ENCODE measurements at regions not wholly inside any gene's neighbourhood (a gene's known extent, or its start where the extent isn't known, plus 50 kb on each side); places are given as distances from the start of the nearest gene placed in this dataset.

- no peaks in the 10 kb centered on the region for H3K9me3 Mint-ChIP-seq
- ChIA-PET POLR2A (no interaction called here), CTCF (no interaction called here)
- H3K27ac Mint-ChIP-seq, result no peak overlapping the region
- H3K27ac ChIP-seq (ENCODE audit: low read depth, low read length), result no peak overlapping the region
- H3K27me3 Mint-ChIP-seq, result peaks cover 26 to 41% of the 10 kb centered on the region in 2 donors
- no peaks in the 10 kb centered on the region for H3K36me3 ChIP-seq (ENCODE audit: insufficient read depth, low read length)
- no peaks in the 10 kb centered on the region for H3K27me3 ChIP-seq (ENCODE audit: insufficient read depth, low read length, poor library complexity, severe bottlenecking)
- no peak overlapping the region for H3K4me3 ChIP-seq (ENCODE audit: low read length)
- H3K36me3 Mint-ChIP-seq, result no peaks in the 10 kb centered on the region
- H3K4me1 ChIP-seq (ENCODE audit: insufficient read depth, low read length), result no peaks in the 10 kb centered on the region
- H3K4me1 Mint-ChIP-seq, result peaks cover 0 to 4% (median 2%) of the 10 kb centered on the region in 3 donors
- H3K9me3 ChIP-seq (ENCODE audit: low read length), result no peaks in the 10 kb centered on the region
- no peak for DNase-seq
- no peak overlapping the region for H3K4me3 Mint-ChIP-seq
These were observed 257.0 kb downstream of the OTUD1 start for GRCh38 chr10:23695825-23696420.

DNA sequence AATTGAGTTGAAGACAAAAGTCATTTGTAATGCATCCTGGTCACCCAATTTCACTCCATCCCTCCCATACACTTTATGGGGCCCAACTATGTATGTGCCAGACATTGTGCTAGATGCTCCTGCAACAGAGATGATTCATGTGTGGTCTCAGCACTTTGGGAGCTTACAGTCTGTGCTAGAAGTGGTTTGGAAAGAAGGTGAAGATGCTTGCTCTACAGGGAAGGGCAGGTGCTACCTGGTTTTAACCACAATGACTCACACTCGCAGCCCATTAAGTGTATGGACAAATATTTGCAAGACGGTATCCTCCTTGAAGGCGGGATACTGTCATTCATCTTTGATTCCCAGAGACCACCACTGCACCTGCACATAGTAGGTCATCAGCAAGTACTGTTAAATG is 257.6 kb downstream of the OTUD1 start:
- H3K27me3 ChIP-seq (ENCODE audit: insufficient read depth, low read length, poor library complexity, severe bottlenecking), result no peaks in the 10 kb centered on the region
- CTCF ChIA-PET, result no interaction called here
- no peak for DNase-seq

DNA sequence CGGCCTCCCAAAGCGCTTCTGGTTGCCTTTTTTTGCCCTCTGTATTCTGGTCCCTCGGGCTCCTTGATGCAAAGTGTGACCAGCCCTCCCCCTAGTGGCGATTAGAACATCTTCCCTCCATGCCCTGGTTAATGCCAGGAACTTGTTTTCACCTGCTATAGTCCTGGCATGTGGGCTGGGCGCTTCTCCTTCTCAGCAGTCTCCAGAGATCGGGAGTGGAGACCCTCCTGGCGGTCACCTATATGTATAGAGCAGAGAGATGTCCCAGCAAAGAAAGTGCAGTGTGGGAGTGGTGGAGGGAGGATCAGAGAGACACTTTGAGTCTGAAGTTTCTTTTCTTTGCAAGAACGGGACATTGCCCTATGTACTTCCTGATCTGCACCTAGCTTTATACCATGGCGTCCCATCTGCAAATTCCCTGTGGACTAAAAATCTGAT is 264.1 kb downstream of the OTUD1 start:
- POLR2A ChIA-PET, result no interaction called here
- CTCF ChIA-PET, result no interaction called here
- no peaks in the 10 kb centered on the region for H3K36me3 ChIP-seq (ENCODE audit: insufficient read depth, low read length)
- no peaks in the 10 kb centered on the region for H3K9me3 ChIP-seq (ENCODE audit: low read length)
- no peaks in the 10 kb centered on the region for H3K27me3 ChIP-seq (ENCODE audit: insufficient read depth, low read length, poor library complexity, severe bottlenecking)
- Mint-ChIP-seq H3K9me3 (peaks cover 0 to 2% (median 1%) of the 10 kb centered on the region in 5 donors), H3K4me1 (peaks cover 0 to 3% (median 3%) of the 10 kb centered on the region in 3 donors), H3K27me3 (peaks cover 15 to 23% of the 10 kb centered on the region in 2 donors), H3K36me3 (no peaks in the 10 kb centered on the region), H3K4me3 (peak overlapping the region in 1 of 7 donors; percentile 23), H3K27ac (no peak overlapping the region)
- DNase-seq, result peak in 3 of 5 donors; percentile 17 to 60 (median 58)
- H3K27ac ChIP-seq (ENCODE audit: low read depth, low read length), result no peak overlapping the region
- H3K4me3 ChIP-seq (ENCODE audit: low read length), result no peak overlapping the region
- H3K4me1 ChIP-seq (ENCODE audit: insufficient read depth, low read length), result no peaks in the 10 kb centered on the region

More for the DNA sequence above, 257.6 kb downstream of the OTUD1 start:
- H3K4me3 ChIP-seq (ENCODE audit: low read length), result no peak overlapping the region
- POLR2A ChIA-PET, result no interaction called here
- no peak overlapping the region for H3K27ac ChIP-seq (ENCODE audit: low read depth, low read length)
- no peaks in the 10 kb centered on the region for H3K4me1 ChIP-seq (ENCODE audit: insufficient read depth, low read length)
- Mint-ChIP-seq H3K27me3 (peaks cover 28 to 41% of the 10 kb centered on the region in 2 donors), H3K27ac (no peak overlapping the region), H3K4me3 (no peak overlapping the region), H3K9me3 (no peaks in the 10 kb centered on the region), H3K4me1 (peaks cover 0 to 4% (median 2%) of the 10 kb centered on the region in 3 donors), H3K36me3 (no peaks in the 10 kb centered on the region)
- no peaks in the 10 kb centered on the region for H3K36me3 ChIP-seq (ENCODE audit: insufficient read depth, low read length)
- H3K9me3 ChIP-seq (ENCODE audit: low read length), result no peaks in the 10 kb centered on the region

DNA sequence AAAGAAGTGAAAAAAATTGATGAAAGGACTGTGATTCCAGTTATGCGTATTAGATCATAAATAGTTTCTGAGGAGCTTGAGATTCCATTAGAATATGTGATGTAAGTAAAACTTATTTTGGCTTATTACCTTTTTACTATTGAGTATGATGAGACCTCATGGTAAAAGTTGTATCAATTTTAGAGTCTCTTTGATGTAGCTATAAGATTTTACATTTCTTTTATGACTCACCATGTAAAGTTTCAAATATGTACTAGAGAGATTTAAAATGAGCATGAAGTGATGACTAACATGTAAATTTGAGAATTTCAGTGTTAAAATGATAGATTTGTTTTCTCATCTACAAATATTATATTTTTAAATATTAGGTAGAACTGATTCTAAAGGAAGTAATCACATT is 276.5 kb downstream of the OTUD1 start:
- ChIA-PET POLR2A (no interaction called here), CTCF (interaction anchor here (1.6 kb wide), 1 partner anchor 400 kb away, joined by 4 read pairs; no protein-coding TSS in a partner anchor)
- H3K27me3 Mint-ChIP-seq, result peaks cover 6 to 11% of the 10 kb centered on the region in 2 donors
- H3K9me3 Mint-ChIP-seq, result peaks cover 0 to 2% (median 0%) of the 10 kb centered on the region in 5 donors
- H3K4me3 ChIP-seq (ENCODE audit: low read length), result no peak overlapping the region
- H3K27ac ChIP-seq (ENCODE audit: low read depth, low read length), result no peak overlapping the region
- no peaks in the 10 kb centered on the region for H3K27me3 ChIP-seq (ENCODE audit: insufficient read depth, low read length, poor library complexity, severe bottlenecking)
- H3K36me3 Mint-ChIP-seq, result no peaks in the 10 kb centered on the region
- no peaks in the 10 kb centered on the region for H3K9me3 ChIP-seq (ENCODE audit: low read length)
- DNase-seq, result no peak
- no peak overlapping the region for H3K4me3 Mint-ChIP-seq
- no peaks in the 10 kb centered on the region for H3K4me1 ChIP-seq (ENCODE audit: insufficient read depth, low read length)
- H3K36me3 ChIP-seq (ENCODE audit: insufficient read depth, low read length), result no peaks in the 10 kb centered on the region
- no peaks in the 10 kb centered on the region for H3K4me1 Mint-ChIP-seq
- H3K27ac Mint-ChIP-seq, result no peak overlapping the region

DNA sequence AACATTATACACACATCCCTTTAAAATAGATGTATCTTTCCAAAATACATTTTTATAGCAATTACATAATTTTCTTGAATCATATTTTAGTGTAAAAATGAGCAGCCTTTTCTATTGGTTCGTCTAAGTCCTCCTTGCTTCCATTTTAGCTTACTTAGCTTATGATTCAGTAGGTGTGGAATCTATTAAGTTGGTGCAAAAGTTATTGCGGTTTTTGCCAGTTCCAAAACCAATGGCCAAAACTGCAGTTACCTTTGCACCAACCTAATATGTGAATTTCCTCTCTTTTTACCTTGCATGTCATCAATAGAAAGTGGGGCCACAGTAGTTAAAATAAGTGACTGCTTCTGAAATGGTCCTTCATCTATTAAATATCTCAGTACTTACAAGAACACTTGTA is 279.0 kb downstream of the OTUD1 start:
- Histone ChIP-seq H3K36me3 (ENCODE audit: insufficient read depth, low read length) (no peaks in the 10 kb centered on the region), H3K4me1 (ENCODE audit: insufficient read depth, low read length) (no peaks in the 10 kb centered on the region), H3K9me3 (ENCODE audit: low read length) (no peaks in the 10 kb centered on the region), H3K27me3 (ENCODE audit: insufficient read depth, low read length, poor library complexity, severe bottlenecking) (no peaks in the 10 kb centered on the region), H3K27ac (ENCODE audit: low read depth, low read length) (no peak overlapping the region), H3K4me3 (ENCODE audit: low read length) (no peak overlapping the region)
- POLR2A ChIA-PET, result no interaction called here
- Mint-ChIP-seq H3K9me3 (peaks cover 0 to 2% (median 0%) of the 10 kb centered on the region in 5 donors), H3K27me3 (peaks cover 4 to 11% of the 10 kb centered on the region in 2 donors), H3K4me3 (no peak overlapping the region), H3K4me1 (no peaks in the 10 kb centered on the region), H3K36me3 (no peaks in the 10 kb centered on the region), H3K27ac (no peak overlapping the region)
- DNase-seq, result no peak
- CTCF ChIA-PET, result no interaction called here

DNA sequence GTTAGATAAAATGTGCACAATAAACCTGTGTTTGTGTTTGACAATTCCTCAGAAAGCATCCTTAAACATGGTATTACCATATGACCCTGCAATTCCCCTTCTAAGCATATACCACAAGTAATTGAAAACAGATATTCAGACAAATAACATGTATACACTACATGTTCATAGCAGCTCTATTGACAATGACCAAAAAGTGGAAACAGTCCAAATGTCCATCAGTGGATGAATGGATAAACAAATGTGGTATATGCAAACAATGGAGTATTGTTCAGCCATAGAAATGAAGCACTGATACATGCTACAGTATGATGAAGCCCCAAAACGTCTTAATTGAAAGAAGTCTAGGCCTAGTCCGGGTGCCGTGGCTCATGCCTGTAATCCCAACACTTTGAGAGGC is 280.1 kb downstream of the OTUD1 start:
- no peak overlapping the region for H3K27ac Mint-ChIP-seq
- no peaks in the 10 kb centered on the region for H3K4me1 ChIP-seq (ENCODE audit: insufficient read depth, low read length)
- POLR2A ChIA-PET, result no interaction called here

GRCh38 chr10:23723796-23724195 is 284.9 kb downstream of the OTUD1 start:
- H3K4me3 Mint-ChIP-seq, result no peak overlapping the region
- Histone ChIP-seq H3K4me3 (ENCODE audit: low read length) (no peak overlapping the region), H3K36me3 (ENCODE audit: insufficient read depth, low read length) (no peaks in the 10 kb centered on the region), H3K27ac (ENCODE audit: low read depth, low read length) (no peak overlapping the region), H3K9me3 (ENCODE audit: low read length) (no peaks in the 10 kb centered on the region), H3K27me3 (ENCODE audit: insufficient read depth, low read length, poor library complexity, severe bottlenecking) (no peaks in the 10 kb centered on the region), H3K4me1 (ENCODE audit: insufficient read depth, low read length) (no peaks in the 10 kb centered on the region)
- no peak overlapping the region for H3K27ac Mint-ChIP-seq
- H3K36me3 Mint-ChIP-seq, result no peaks in the 10 kb centered on the region
- peaks cover 0 to 2% (median 0%) of the 10 kb centered on the region in 5 donors for H3K9me3 Mint-ChIP-seq
- DNase-seq, result no peak
- H3K27me3 Mint-ChIP-seq, result no peaks in the 10 kb centered on the region
- POLR2A ChIA-PET, result no interaction called here
- H3K4me1 Mint-ChIP-seq, result no peaks in the 10 kb centered on the region
- CTCF ChIA-PET, result no interaction called here

More for the DNA sequence above, 280.1 kb downstream of the OTUD1 start:
- no peak for DNase-seq
- Mint-ChIP-seq H3K4me1 (no peaks in the 10 kb centered on the region), H3K4me3 (no peak overlapping the region), H3K36me3 (no peaks in the 10 kb centered on the region), H3K9me3 (peaks cover 0 to 2% (median 0%) of the 10 kb centered on the region in 5 donors), H3K27me3 (peaks cover 4 to 11% of the 10 kb centered on the region in 2 donors)
- H3K4me3 ChIP-seq (ENCODE audit: low read length), result no peak overlapping the region
- H3K36me3 ChIP-seq (ENCODE audit: insufficient read depth, low read length), result no peaks in the 10 kb centered on the region
- H3K27ac ChIP-seq (ENCODE audit: low read depth, low read length), result no peak overlapping the region
- H3K9me3 ChIP-seq (ENCODE audit: low read length), result no peaks in the 10 kb centered on the region
- H3K27me3 ChIP-seq (ENCODE audit: insufficient read depth, low read length, poor library complexity, severe bottlenecking), result no peaks in the 10 kb centered on the region
- CTCF ChIA-PET, result interaction anchor here (1.0 kb wide), 1 partner anchor 405 kb away, joined by 3 read pairs; no protein-coding TSS in a partner anchor

- Histone ChIP-seq H3K4me3 (ENCODE audit: low read length) (no peak overlapping the region), H3K36me3 (ENCODE audit: insufficient read depth, low read length) (no peaks in the 10 kb centered on the region), H3K9me3 (ENCODE audit: low read length) (no peaks in the 10 kb centered on the region), H3K4me1 (ENCODE audit: insufficient read depth, low read length) (no peaks in the 10 kb centered on the region), H3K27me3 (ENCODE audit: insufficient read depth, low read length, poor library complexity, severe bottlenecking) (no peaks in the 10 kb centered on the region), H3K27ac (ENCODE audit: low read depth, low read length) (no peak overlapping the region)
- H3K27me3 Mint-ChIP-seq, result no peaks in the 10 kb centered on the region
- no peaks in the 10 kb centered on the region for H3K4me1 Mint-ChIP-seq
- H3K9me3 Mint-ChIP-seq, result peaks cover 0 to 9% (median 0%) of the 10 kb centered on the region in 5 donors
- no peak overlapping the region for H3K27ac Mint-ChIP-seq
- DNase-seq, result no peak
- no peak overlapping the region for H3K4me3 Mint-ChIP-seq
- POLR2A ChIA-PET, result no interaction called here
- no peaks in the 10 kb centered on the region for H3K36me3 Mint-ChIP-seq
- CTCF ChIA-PET, result no interaction called here
These were observed 286.7 kb downstream of the OTUD1 start for GRCh38 chr10:23725548-23725947.
